Smooth muscle cell (in vitro differentiated cells): ENCODE measurements at regions not wholly inside any gene's neighbourhood (a gene's known extent, or its start where the extent isn't known, plus 50 kb on each side); places are given as distances from the start of the nearest gene placed in this dataset.

Experiments used
- DNase-seq: peaks from one replicate; lab custom pipeline; 2025; ENCODE audit not compliant: unreplicated experiment; lab: John Stamatoyannopoulos, UW
- H2AFZ ChIP-seq: fragments of 200-600 bp; sonication (generic); 2 replicates; pipeline ENCODE4 v1.6.0; 2016; ENCODE audit warnings: antibody characterized with exemption, low read depth, mild to moderate bottlenecking
- H3F3A ChIP-seq: fragments of 200-600 bp; sonication (generic); 2 replicates; pipeline ENCODE4 v1.6.0; 2017; ENCODE audit warnings: antibody characterized with exemption, low read depth
- H3K27ac ChIP-seq: fragments of 200-600 bp; sonication (generic); 2 replicates; pipeline ENCODE4 v1.5.1; 2016; ENCODE audit warnings: low read depth, mild to moderate bottlenecking
- H3K27me3 ChIP-seq: fragments of 200-600 bp; sonication (generic); 2 replicates; pipeline ENCODE4 v1.6.1; 2016; ENCODE audit warnings: low read depth, mild to moderate bottlenecking
- H3K36me3 ChIP-seq: fragments of 200-600 bp; sonication (generic); 2 replicates; pipeline ENCODE4 v1.5.1; 2016; ENCODE audit warnings: low read depth
- H3K4me1 ChIP-seq: fragments of 200-600 bp; sonication (generic); 2 replicates; pipeline ENCODE4 v1.5.1; 2016; ENCODE audit warnings: low read depth
- H3K4me2 ChIP-seq: fragments of 200-600 bp; sonication (generic); 2 replicates; pipeline ENCODE4 v1.6.0; 2016; ENCODE audit warnings: mild to moderate bottlenecking
- H3K4me3 ChIP-seq: fragments of 200-600 bp; sonication (generic); 2 replicates; pipeline ENCODE4 v1.5.1; 2016; ENCODE audit warnings: mild to moderate bottlenecking
- H3K79me2 ChIP-seq: fragments of 200-600 bp; sonication (generic); 2 replicates; pipeline ENCODE4 v1.6.0; 2016; ENCODE audit warnings: low read depth, mild to moderate bottlenecking
- H3K9ac ChIP-seq: fragments of 200-600 bp; sonication (generic); 2 replicates; pipeline ENCODE4 v1.6.0; 2016; ENCODE audit warnings: low read depth
- H3K9me3 ChIP-seq: fragments of 200-600 bp; sonication (generic); replicated peaks from 2 replicates; pipeline ENCODE4 v1.5.1; 2016; ENCODE audit warnings: low read depth
- H4K20me1 ChIP-seq: fragments of 200-600 bp; sonication (generic); 2 replicates; pipeline ENCODE4 v1.6.0; 2016; ENCODE audit warnings: low read depth
- CTCF ChIP-seq: fragments of 200-600 bp; sonication (generic); IDR thresholded peaks from 2 replicates; pipeline ENCODE4 v1.5.1; 2017; ENCODE audit warnings: borderline replicate concordance, mild to moderate bottlenecking, antibody characterized with exemption; ENCODE audit not compliant: insufficient read depth, poor library complexity, severe bottlenecking
- WGBS: methylation state at CpG from one replicate; pipeline ENCODE4 v1.1.7; 2016; ENCODE audit warnings: low lambda C conversion rate; 5-methylcytosine and 5-hydroxymethylcytosine counted together

GRCh38 chr14:61116369-61116768 is 135.3 kb downstream of the SLC38A6 start:
- DNase-seq = no peak
- Histone ChIP-seq H3K79me2 (no peaks in the 10 kb centered on the region), H3K4me2 (no peak overlapping the region), H3K4me3 (no peak overlapping the region), H3K27ac (no peak overlapping the region), H3F3A (no peaks in the 10 kb centered on the region), H3K36me3 (no peaks in the 10 kb centered on the region), H3K27me3 (no peaks in the 10 kb centered on the region), H4K20me1 (no peaks in the 10 kb centered on the region), H2AFZ (no peak overlapping the region), H3K9me3 (no peaks in the 10 kb centered on the region), H3K9ac (no peak overlapping the region), H3K4me1 (peaks cover 6% of the 10 kb centered on the region)
- 93% methylated on average over 10 of the region's 10 CpGs for WGBS
- no peak for TF ChIP-seq CTCF

- Histone ChIP-seq H2AFZ (no peak overlapping the region), H3K9ac (no peak overlapping the region), H3K79me2 (no peaks in the 10 kb centered on the region), H3K27me3 (no peaks in the 10 kb centered on the region), H3K4me2 (no peak overlapping the region), H3K4me3 (no peak overlapping the region), H3K36me3 (no peaks in the 10 kb centered on the region), H3K27ac (no peak overlapping the region), H3F3A (no peaks in the 10 kb centered on the region), H3K4me1 (peaks cover under 1% of the 10 kb centered on the region), H3K9me3 (no peaks in the 10 kb centered on the region), H4K20me1 (no peaks in the 10 kb centered on the region)
- 75% methylated on average over 6 of the region's 6 CpGs for WGBS
- DNase-seq = no peak
- TF ChIP-seq CTCF = no peak
Measured at GRCh38 chr14:61113561-61114225, 132.6 kb downstream of the SLC38A6 start.

- no peak for DNase-seq
- no peak overlapping the region for H3K4me2 ChIP-seq
- no peak for TF ChIP-seq CTCF
- no peaks in the 10 kb centered on the region for H3K27me3 ChIP-seq
- no peak overlapping the region for H3K4me3 ChIP-seq
- H3K4me1 ChIP-seq = no peaks in the 10 kb centered on the region
- no peak overlapping the region for H3K9ac ChIP-seq
- H3K9me3 ChIP-seq = no peaks in the 10 kb centered on the region
- 93% methylated on average over 5 of the region's 5 CpGs for WGBS
- H4K20me1 ChIP-seq = no peaks in the 10 kb centered on the region
- no peak overlapping the region for H2AFZ ChIP-seq
- H3K79me2 ChIP-seq = no peaks in the 10 kb centered on the region
- no peak overlapping the region for H3K27ac ChIP-seq
- H3K36me3 ChIP-seq = no peaks in the 10 kb centered on the region
- no peaks in the 10 kb centered on the region for H3F3A ChIP-seq
Measured at GRCh38 chr14:61112506-61112905, 131.5 kb downstream of the SLC38A6 start.

GRCh38 chr14:61111731-61112130 is 130.7 kb downstream of the SLC38A6 start:
- Histone ChIP-seq H3K27me3 (no peaks in the 10 kb centered on the region), H3K27ac (no peak overlapping the region), H3K9ac (no peak overlapping the region), H3K36me3 (no peaks in the 10 kb centered on the region), H3K79me2 (no peaks in the 10 kb centered on the region), H3K4me3 (no peak overlapping the region), H4K20me1 (no peaks in the 10 kb centered on the region), H2AFZ (no peak overlapping the region), H3K4me2 (no peak overlapping the region), H3K9me3 (no peaks in the 10 kb centered on the region), H3K4me1 (no peaks in the 10 kb centered on the region), H3F3A (no peaks in the 10 kb centered on the region)
- DNase-seq = no peak
- no peak for TF ChIP-seq CTCF
- 98% methylated on average over 5 of the region's 5 CpGs for WGBS
